ENCODE measurements at regions not wholly inside any gene's neighbourhood (a gene's known extent, or its start where the extent isn't known, plus 50 kb on each side); places are given as distances from the start of the nearest gene placed in this dataset.

DNA sequence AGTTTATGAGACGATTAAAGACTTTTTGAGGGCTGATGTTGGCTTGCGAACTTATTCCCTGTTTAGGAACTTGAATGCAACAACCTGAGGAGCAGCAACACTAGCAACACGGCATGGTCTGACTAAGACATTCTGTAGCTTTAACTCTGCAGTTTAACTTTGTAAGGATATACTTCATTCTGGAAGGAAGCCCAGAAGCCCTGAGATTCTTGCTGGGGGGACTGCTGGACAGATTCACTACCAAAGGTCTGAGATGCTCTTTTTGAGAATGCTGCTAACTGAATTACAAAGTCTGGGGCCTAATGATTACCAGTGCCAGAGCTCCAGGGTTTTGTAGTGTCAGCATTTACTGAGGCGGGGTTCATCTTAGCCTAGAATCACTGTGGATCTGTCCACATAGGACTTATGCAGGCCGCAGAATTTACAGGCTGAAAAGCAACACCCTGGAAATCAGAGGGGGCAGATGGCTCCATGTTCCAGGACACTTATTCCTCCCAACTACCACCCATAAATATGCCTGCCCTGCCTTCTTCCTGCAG lies 537.1 kb upstream of the CDH18 start:
- TF ChIP-seq ZNF253 (CRISPR knock-in tag; IDR thresholded peaks at IDR 0.05; ENCODE audit: borderline replicate concordance) (no peak), BORCS8-MEF2B (CRISPR knock-in tag; IDR thresholded peaks at IDR 0.05) (no peak), MAZ (IDR thresholded peaks at IDR 0.05; ENCODE audit: borderline replicate concordance, low read depth, low read length) (no peak), MAZ (CRISPR knock-in tag; IDR thresholded peaks at IDR 0.05; ENCODE audit: low read depth) (no peak), EP300 (IDR thresholded peaks at IDR 0.05; ENCODE audit: low read depth in 2 of 2, low read length in 2 of 2) (no peak), EP300 (CRISPR knock-in tag; IDR thresholded peaks at IDR 0.05; ENCODE audit: borderline replicate concordance) (no peak), SIN3A (IDR thresholded peaks at IDR 0.05; ENCODE audit: borderline replicate concordance, low read depth, low read length) (no peak), ZNF639 (CRISPR knock-in tag; conservative IDR thresholded peaks at IDR 0.05) (no peak), RORA (CRISPR knock-in tag; IDR thresholded peaks at IDR 0.05) (no peak), NR2C2 (CRISPR knock-in tag; IDR thresholded peaks at IDR 0.05; ENCODE audit: borderline replicate concordance) (no peak), SRSF9 (IDR thresholded peaks at IDR 0.05; ENCODE audit: borderline replicate concordance, insufficient read depth, low read depth, low read length, poor library complexity, severe bottlenecking) (no peak), PBX2 (CRISPR knock-in tag; IDR thresholded peaks at IDR 0.05) (no peak)
- TF ChIP-seq, protein P1, sequence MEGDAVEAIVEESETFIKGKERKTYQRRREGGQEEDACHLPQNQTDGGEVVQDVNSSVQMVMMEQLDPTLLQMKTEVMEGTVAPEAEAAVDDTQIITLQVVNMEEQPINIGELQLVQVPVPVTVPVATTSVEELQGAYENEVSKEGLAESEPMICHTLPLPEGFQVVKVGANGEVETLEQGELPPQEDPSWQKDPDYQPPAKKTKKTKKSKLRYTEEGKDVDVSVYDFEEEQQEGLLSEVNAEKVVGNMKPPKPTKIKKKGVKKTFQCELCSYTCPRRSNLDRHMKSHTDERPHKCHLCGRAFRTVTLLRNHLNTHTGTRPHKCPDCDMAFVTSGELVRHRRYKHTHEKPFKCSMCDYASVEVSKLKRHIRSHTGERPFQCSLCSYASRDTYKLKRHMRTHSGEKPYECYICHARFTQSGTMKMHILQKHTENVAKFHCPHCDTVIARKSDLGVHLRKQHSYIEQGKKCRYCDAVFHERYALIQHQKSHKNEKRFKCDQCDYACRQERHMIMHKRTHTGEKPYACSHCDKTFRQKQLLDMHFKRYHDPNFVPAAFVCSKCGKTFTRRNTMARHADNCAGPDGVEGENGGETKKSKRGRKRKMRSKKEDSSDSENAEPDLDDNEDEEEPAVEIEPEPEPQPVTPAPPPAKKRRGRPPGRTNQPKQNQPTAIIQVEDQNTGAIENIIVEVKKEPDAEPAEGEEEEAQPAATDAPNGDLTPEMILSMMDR (CRISPR knock-in tag; IDR thresholded peaks at IDR 0.05): no peak
- TF ChIP-seq, protein P2, sequence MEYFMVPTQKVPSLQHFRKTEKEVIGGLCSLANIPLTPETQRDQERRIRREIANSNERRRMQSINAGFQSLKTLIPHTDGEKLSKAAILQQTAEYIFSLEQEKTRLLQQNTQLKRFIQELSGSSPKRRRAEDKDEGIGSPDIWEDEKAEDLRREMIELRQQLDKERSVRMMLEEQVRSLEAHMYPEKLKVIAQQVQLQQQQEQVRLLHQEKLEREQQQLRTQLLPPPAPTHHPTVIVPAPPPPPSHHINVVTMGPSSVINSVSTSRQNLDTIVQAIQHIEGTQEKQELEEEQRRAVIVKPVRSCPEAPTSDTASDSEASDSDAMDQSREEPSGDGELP (IDR thresholded peaks at IDR 0.05; ENCODE audit: borderline replicate concordance, low read depth): no peak
- TF ChIP-seq, protein P3, sequence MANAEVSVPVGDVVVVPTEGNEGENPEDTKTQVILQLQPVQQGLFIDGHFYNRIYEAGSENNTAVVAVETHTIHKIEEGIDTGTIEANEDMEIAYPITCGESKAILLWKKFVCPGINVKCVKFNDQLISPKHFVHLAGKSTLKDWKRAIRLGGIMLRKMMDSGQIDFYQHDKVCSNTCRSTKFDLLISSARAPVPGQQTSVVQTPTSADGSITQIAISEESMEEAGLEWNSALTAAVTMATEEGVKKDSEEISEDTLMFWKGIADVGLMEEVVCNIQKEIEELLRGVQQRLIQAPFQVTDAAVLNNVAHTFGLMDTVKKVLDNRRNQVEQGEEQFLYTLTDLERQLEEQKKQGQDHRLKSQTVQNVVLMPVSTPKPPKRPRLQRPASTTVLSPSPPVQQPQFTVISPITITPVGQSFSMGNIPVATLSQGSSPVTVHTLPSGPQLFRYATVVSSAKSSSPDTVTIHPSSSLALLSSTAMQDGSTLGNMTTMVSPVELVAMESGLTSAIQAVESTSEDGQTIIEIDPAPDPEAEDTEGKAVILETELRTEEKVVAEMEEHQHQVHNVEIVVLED (CRISPR knock-in tag; IDR thresholded peaks at IDR 0.05; ENCODE audit: borderline replicate concordance): no peak
